Neural cell (in vitro differentiated cells): ENCODE measurements at regions not wholly inside any gene's neighbourhood (a gene's known extent, or its start where the extent isn't known, plus 50 kb on each side); places are given as distances from the start of the nearest gene placed in this dataset.
A peak's percentile ranks its signal among the peaks of the same experiment; 100 is the strongest.

Experiments
- H2AFZ ChIP-seq: fragments of 200-600, 300-800 bp; sonication (generic), shearing (Covaris generic); 2 replicates; pipeline ENCODE4 v1.6.0; 2014; ENCODE audit warnings: low read depth, mild to moderate bottlenecking, antibody characterized with exemption, low read length, moderate library complexity
- H3F3A ChIP-seq: fragments of 200-600 bp; shearing (Covaris generic); 2 replicates; pipeline ENCODE4 v1.6.1; 2016; ENCODE audit warnings: mild to moderate bottlenecking, moderate library complexity, mixed read lengths, antibody characterized with exemption, low read length; ENCODE audit not compliant: insufficient read depth, poor library complexity, severe bottlenecking
- H3K27ac ChIP-seq: fragments of 200-600, 300-800 bp; sonication (generic), shearing (Covaris generic); 2 replicates; pipeline ENCODE4 v1.5.1; 2014; ENCODE audit warnings: mild to moderate bottlenecking, low read length, moderate library complexity
- H3K27me3 ChIP-seq: fragments of 300-800, 200-600 bp; sonication (generic), shearing (Covaris generic); 2 replicates; pipeline ENCODE4 v1.6.0; 2014; ENCODE audit warnings: mild to moderate bottlenecking, low read depth, low read length, moderate library complexity; ENCODE audit not compliant: insufficient read depth
- H3K36me3 ChIP-seq: fragments of 300-800, 200-600 bp; sonication (generic), shearing (Covaris generic); 2 replicates; pipeline ENCODE4 v1.5.1; 2014; ENCODE audit warnings: mild to moderate bottlenecking, antibody characterized with exemption, low read length, moderate library complexity; ENCODE audit not compliant: insufficient read depth
- H3K4me2 ChIP-seq: fragments of 300-800, 200-600 bp; sonication (generic), shearing (Covaris generic); 2 replicates; pipeline ENCODE4 v1.6.0; 2014; ENCODE audit warnings: mild to moderate bottlenecking, low read length
- H3K4me3 ChIP-seq: fragments of 300-800, 200-600 bp; sonication (generic), shearing (Covaris generic); 2 replicates; pipeline ENCODE4 v1.5.1; 2014; ENCODE audit warnings: mild to moderate bottlenecking, low read length, moderate library complexity
- H3K79me2 ChIP-seq: fragments of 200-600 bp; shearing (Covaris generic); replicated peaks from 2 replicates; pipeline ENCODE4 v1.6.0; 2014; ENCODE audit warnings: mild to moderate bottlenecking, low read length, moderate library complexity; ENCODE audit not compliant: insufficient read depth
- H3K9ac ChIP-seq: fragments of 300-800, 200-600 bp; sonication (generic), shearing (Covaris generic); 2 replicates; pipeline ENCODE4 v1.6.1; 2016; ENCODE audit warnings: mild to moderate bottlenecking, low read length, mixed read lengths
- H3K9me2 ChIP-seq: fragments of 200-600 bp; shearing (Covaris generic); 2 replicates; pipeline ENCODE4 v1.6.1; 2016; ENCODE audit warnings: mild to moderate bottlenecking, low read length, mixed read lengths; ENCODE audit not compliant: insufficient read depth
- H3K9me3 ChIP-seq: fragments of 200-600, 300-800 bp; sonication (generic), shearing (Covaris generic); 2 replicates; pipeline ENCODE4 v1.6.1; 2016; ENCODE audit warnings: mild to moderate bottlenecking, mixed run types, low read length, moderate library complexity, mixed read lengths
- H4K20me1 ChIP-seq: fragments of 200-600 bp; shearing (Covaris generic); 2 replicates; pipeline ENCODE4 v1.6.1; 2016; ENCODE audit warnings: mild to moderate bottlenecking, mixed run types; ENCODE audit not compliant: insufficient read depth
- CTCF ChIP-seq: fragments of 450-650 bp; IDR thresholded peaks from 2 replicates; pipeline ENCODE4 v1.5.1; 2014; ENCODE audit warnings: antibody characterized with exemption, mild to moderate bottlenecking, moderate library complexity; ENCODE audit not compliant: poor library complexity, severe bottlenecking
- EP300 ChIP-seq: fragments of 450-650 bp; conservative IDR thresholded peaks from 2 replicates; pipeline ENCODE4 v1.6.1; 2014; ENCODE audit warnings: antibody characterized with exemption, mild to moderate bottlenecking, moderate library complexity; ENCODE audit not compliant: poor library complexity, severe bottlenecking
- EZH2 ChIP-seq: fragments of 200-600, 300-800 bp; shearing (Covaris generic), sonication (generic); IDR thresholded peaks from 2 replicates; pipeline ENCODE4 v1.6.1; 2014; ENCODE audit warnings: antibody characterized with exemption, low read length, borderline replicate concordance, mild to moderate bottlenecking; ENCODE audit not compliant: insufficient read depth, poor library complexity, severe bottlenecking
- MXI1 ChIP-seq: fragments of 450-650 bp; conservative IDR thresholded peaks from 2 replicates; pipeline ENCODE4 v1.6.1; 2014; ENCODE audit warnings: antibody characterized with exemption, mild to moderate bottlenecking; ENCODE audit not compliant: poor library complexity, severe bottlenecking
- POLR2AphosphoS5 ChIP-seq: IDR thresholded peaks from 2 replicates; pipeline ENCODE4 v1.6.1; 2012
- RAD21 ChIP-seq: fragments of 450-650 bp; conservative IDR thresholded peaks from 2 replicates; pipeline ENCODE4 v1.6.1; 2014; ENCODE audit warnings: antibody characterized with exemption, mild to moderate bottlenecking, moderate library complexity
- REST ChIP-seq: IDR thresholded peaks from 2 replicates; pipeline ENCODE4 v1.6.1; 2012; ENCODE audit warnings: borderline replicate concordance
- SMC3 ChIP-seq: fragments of 450-650 bp; conservative IDR thresholded peaks from 2 replicates; pipeline ENCODE4 v1.6.1; 2014; ENCODE audit warnings: antibody characterized with exemption, mild to moderate bottlenecking, moderate library complexity; ENCODE audit not compliant: poor library complexity
- TAF1 ChIP-seq: IDR thresholded peaks from 2 replicates; pipeline ENCODE4 v1.6.1; 2012; ENCODE audit warnings: low read depth

- Histone ChIP-seq H3F3A (no peaks in the 10 kb centered on the region), H3K4me3 (no peak overlapping the region), H3K27ac (no peak overlapping the region), H3K9me2 (no peaks in the 10 kb centered on the region), H2AFZ (no peak overlapping the region), H3K9me3 (no peaks in the 10 kb centered on the region), H3K36me3 (no peaks in the 10 kb centered on the region), H3K9ac (no peak overlapping the region), H3K27me3 (no peaks in the 10 kb centered on the region), H4K20me1 (no peaks in the 10 kb centered on the region), H3K79me2 (no peaks in the 10 kb centered on the region), H3K4me2 (no peak overlapping the region)
- TF ChIP-seq EP300 (no peak), SMC3 (no peak), TAF1 (no peak), CTCF (no peak), REST (no peak), RAD21 (no peak), POLR2AphosphoS5 (no peak), MXI1 (no peak), EZH2 (no peak)
Observed at GRCh38 chr16:73529303-73530012, 481.5 kb upstream of the ZFHX3 start.

- Histone ChIP-seq H3K9me2 (no peaks in the 10 kb centered on the region), H3F3A (no peaks in the 10 kb centered on the region), H3K4me2 (no peak overlapping the region), H2AFZ (no peak overlapping the region), H3K27me3 (no peaks in the 10 kb centered on the region), H3K79me2 (no peaks in the 10 kb centered on the region), H4K20me1 (no peaks in the 10 kb centered on the region), H3K4me3 (no peak overlapping the region), H3K27ac (peak overlapping the region; percentile 55), H3K9me3 (no peaks in the 10 kb centered on the region), H3K36me3 (no peaks in the 10 kb centered on the region), H3K9ac (no peak overlapping the region)
- peak; percentile 77 for TF ChIP-seq RAD21
- no peak for TF ChIP-seq POLR2AphosphoS5
- TF ChIP-seq REST: no peak
- no peak for TF ChIP-seq EZH2
- peak; percentile 83 for TF ChIP-seq EP300
- no peak for TF ChIP-seq TAF1
- peak; percentile 71 for TF ChIP-seq CTCF
- peak; percentile 80 for TF ChIP-seq SMC3
- no peak for TF ChIP-seq MXI1
Observed at GRCh38 chr16:73527187-73527586, 479.3 kb upstream of the ZFHX3 start.
